Panc1 (cell line): ENCODE measurements at regions not wholly inside any gene's neighbourhood (a gene's known extent, or its start where the extent isn't known, plus 50 kb on each side); places are given as distances from the start of the nearest gene placed in this dataset.

Experiments used
- CTCF ChIP-seq: fragments of 450-650 bp; IDR thresholded peaks from 2 replicates; pipeline ENCODE4 v1.5.1; 2017; ENCODE audit warnings: mild to moderate bottlenecking
- POLR2AphosphoS5 ChIP-seq: IDR thresholded peaks from 2 replicates; pipeline ENCODE4 v1.6.1; 2012; ENCODE audit warnings: mild to moderate bottlenecking, low read depth, low read length, moderate library complexity
- REST ChIP-seq, 2 experiments: IDR thresholded peaks; 2 replicates each; pipeline ENCODE4 v1.6.1; 2011 to 2012; ENCODE audit warnings: low read depth in 2 of 2, control low read depth in 1 of 2, low read length in 1 of 2, mild to moderate bottlenecking in 1 of 2, moderate library complexity in 1 of 2; ENCODE audit not compliant: insufficient read depth in 1 of 2
- TCF7L2 ChIP-seq: IDR thresholded peaks from 2 replicates; pipeline ENCODE4 v1.6.1; 2011; ENCODE audit warnings: mild to moderate bottlenecking, low read depth, low read length, inconsistent platforms

- TF ChIP-seq CTCF (no peak), POLR2AphosphoS5 (no peak), REST (IDR thresholded peaks at IDR 0.05; ENCODE audit: insufficient read depth in 1 of 2, low read depth in 2 of 2, low read length in 1 of 2) (no peak), TCF7L2 (no peak)
These were observed 153.8 kb upstream of the MITF start for GRCh38 chr3:69585472-69585871.
